OCI-LY1 (cell line): ENCODE measurements at regions not wholly inside any gene's neighbourhood (a gene's known extent, or its start where the extent isn't known, plus 50 kb on each side); places are given as distances from the start of the nearest gene placed in this dataset.

ENCODE experiments used
- CTCF ChIP-seq: fragments of 200-600 bp; sonication (generic), shearing (Covaris generic); IDR thresholded peaks from 2 replicates; pipeline ENCODE4 v1.5.1; 2017; ENCODE audit warnings: mild to moderate bottlenecking, antibody characterized with exemption, low read length, moderate library complexity, mixed read lengths
- EZH2 ChIP-seq: fragments of 200-600 bp; sonication (generic), shearing (Covaris generic); IDR thresholded peaks from 2 replicates; pipeline ENCODE4 v1.8.0; 2017; ENCODE audit warnings: borderline replicate concordance, mixed run types, mild to moderate bottlenecking, antibody characterized with exemption, low read length, moderate library complexity, mixed read lengths

DNA sequence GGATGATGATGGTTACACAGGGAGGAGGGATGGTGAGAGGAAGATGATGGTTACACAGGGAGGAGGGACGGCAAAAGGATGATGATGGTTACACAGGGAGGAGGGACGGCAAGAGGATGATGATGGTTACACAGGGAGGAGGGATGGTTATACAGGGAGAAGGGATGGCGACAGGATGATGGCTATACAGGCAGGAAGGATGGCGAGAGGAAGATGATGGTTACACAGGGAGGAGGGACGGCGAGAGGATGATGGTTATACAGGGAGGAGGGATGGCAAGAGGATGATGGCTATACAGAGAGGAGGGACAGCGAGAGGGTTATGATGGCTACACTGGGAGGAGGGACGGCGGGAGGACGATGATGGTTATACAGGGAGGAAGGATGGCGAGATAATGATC is 64.1 kb upstream of the FCN1 start:
- TF ChIP-seq CTCF (no peak), EZH2 (no peak)
